ENCODE measurements at regions not wholly inside any gene's neighbourhood (a gene's known extent, or its start where the extent isn't known, plus 50 kb on each side); places are given as distances from the start of the nearest gene placed in this dataset.
"Not testable (repeated sequence)": the region's sequence is repeated elsewhere in the genome, so short reads cannot be mapped to it uniquely, and the experiment has no call there.

DNA sequence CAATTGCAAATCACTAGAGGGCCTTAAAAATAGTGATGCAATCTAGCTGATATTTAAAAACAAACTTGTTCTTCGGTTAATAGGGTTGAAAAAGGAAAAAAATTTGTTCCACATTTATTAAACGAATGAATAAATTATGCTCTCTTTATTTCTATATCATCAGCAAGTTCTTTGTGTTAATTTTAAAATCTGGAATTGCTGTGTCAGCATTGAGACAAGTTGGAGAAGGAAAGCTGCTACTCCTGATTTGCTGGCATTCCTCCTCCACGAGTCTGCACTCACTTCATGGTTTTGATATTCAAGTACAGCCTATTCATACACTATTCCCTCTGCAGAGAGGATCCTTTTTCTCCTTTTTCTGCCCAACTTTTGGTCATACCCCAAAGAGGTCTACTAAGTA lies 117.6 kb downstream of the MRPL39 start:
- DNase-seq, result no peak

DNA sequence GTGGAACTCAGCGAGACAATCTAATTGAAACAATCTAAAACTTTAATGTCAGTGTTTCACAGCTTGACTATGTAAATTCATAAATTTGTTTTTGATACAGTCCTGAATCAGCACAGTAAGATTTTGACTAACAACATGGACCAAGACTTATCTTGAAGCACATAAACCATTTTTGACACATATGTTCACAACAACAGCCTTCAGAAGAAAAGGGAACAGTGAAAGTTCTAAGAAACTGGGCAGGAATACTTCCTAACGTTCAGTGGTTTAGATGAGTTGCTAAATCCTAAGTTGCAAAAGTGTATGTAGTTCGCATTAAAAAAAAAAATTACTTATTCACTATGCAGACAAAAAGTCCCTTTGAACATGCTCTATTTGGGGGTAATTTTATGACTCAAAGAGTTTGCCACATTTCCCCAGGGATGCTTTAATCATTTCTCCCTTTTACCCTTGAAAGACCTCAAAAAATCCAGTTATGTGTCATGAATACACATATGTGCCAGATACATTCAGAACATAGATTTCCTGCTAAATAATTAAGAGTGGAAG lies 120.2 kb downstream of the MRPL39 start:
- DNase-seq, result no peak

DNA sequence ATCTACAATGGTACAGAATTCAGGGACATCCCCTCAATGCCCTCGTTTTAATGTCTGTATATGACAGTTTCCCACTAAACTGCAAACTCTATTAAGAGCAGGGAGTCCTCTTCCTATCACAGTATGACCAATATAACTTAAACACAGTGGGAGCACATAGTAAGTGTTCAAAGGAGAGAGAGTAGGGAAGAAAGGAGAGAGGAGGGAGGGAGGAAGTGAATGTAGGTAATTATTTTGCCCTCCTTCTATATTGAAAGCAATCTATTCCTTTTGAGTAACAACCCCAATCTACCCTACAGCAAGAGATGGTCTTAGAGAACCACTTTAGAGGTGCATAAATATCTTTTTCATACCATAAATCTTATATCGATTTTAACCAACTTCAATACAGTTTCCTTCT lies 121.4 kb downstream of the MRPL39 start:
- DNase-seq, result no peak

GRCh38 chr21:25467896-25468295 lies 139.4 kb downstream of the MRPL39 start:
- DNase-seq, result no peak

DNA sequence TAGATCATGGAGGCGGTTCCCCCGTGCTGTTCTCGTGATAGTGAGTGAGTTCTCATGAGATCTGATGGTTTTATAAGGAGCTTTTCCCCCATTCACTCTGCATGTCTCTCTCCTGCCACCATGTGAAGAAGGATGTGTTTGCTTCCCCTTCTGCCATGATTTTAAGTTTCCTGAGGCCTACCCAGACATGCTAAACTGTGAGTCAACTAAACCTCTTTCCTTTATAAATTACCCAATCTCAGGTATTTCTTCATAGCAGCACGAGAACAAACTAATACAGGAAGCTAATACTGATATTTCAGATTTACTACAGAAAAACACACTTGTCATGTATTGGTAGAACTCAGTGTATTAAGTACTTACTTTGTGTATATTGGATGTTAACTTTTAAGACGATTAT lies 140.2 kb downstream of the MRPL39 start:
- not testable (repeated sequence) for DNase-seq

DNA sequence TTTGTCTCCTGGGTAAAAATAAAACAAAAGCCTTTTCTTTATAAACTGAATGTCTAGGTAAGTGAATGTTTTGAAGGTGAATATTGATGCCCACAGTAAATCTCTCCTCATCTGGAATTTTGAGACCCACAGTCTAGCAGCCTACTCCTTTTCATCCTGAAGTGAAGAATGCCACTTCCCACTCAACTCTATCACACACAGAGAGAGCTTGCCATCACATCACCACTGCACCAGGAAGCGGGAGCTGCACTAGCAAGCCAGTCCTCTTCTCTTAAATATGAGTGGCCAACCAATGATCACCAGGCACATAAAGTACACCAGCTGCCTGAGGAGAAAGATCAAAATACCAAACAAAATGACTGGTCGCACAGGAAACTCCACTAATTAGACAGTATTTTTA lies 140.8 kb downstream of the MRPL39 start:
- DNase-seq, result no peak

GRCh38 chr21:25465263-25465662 lies 142.0 kb downstream of the MRPL39 start:
- no peak for DNase-seq

DNA sequence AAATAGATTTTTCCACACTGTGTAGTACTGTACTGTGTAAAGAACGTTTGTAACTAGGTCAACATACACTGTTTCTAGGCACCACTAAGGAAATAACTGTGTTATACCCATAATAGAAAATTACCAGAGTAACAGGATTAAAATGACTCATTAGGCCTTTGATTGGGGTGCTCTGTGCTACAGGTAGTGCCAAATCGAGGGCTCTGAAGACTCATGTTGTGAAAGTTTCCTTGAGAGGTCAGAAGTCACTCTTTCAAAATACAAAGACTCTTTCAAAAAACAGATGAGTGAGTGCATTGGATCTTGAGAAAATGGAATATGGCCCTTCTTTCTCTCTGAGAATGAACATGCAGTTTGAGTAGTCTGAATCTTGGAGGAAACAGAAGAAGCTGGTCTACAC lies 143.0 kb downstream of the MRPL39 start:
- no peak for DNase-seq

- DNase-seq, result no peak
Measured at GRCh38 chr21:25462517-25462971, 144.7 kb downstream of the MRPL39 start.

DNA sequence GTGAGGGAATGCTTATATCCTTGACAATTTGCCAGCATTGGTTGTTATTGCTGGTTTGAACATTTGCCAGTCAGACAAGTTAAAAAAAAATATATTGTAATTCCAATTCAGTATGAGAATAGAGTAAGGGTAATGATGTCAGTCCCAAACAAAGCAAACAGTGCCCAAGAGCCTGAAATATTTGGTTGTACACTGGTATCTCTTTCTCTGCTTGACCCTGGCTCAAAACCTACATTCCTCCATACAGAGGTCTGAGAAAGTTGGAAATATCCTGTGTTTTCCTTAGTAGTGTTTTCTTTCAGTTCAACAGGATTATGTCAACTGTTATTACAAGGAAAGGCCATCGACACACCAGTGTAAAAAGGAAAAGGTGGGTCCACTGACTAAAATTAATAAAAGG lies 145.6 kb downstream of the MRPL39 start:
- DNase-seq, result no peak

GRCh38 chr21:25459993-25460392 lies 147.3 kb downstream of the MRPL39 start:
- no peak for DNase-seq

DNA sequence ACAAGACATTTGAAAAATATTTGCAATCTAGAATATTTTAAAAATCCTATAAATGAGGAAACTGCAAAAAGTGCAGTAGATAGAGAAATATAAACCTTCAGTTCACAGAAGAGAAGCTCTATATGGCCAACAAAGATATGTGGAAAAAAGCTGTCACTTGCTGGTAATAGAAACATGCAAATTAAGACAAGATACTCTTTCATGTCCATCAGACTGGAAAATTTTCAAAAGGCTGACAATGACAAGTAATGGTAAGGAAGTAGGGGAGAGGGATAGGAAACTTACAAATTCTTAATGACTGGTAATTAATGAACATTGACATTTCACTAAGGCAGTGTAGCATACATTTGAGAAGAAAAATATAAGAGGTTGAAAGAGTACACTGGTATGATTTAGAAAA lies 147.9 kb downstream of the MRPL39 start:
- DNase-seq, result no peak

DNA sequence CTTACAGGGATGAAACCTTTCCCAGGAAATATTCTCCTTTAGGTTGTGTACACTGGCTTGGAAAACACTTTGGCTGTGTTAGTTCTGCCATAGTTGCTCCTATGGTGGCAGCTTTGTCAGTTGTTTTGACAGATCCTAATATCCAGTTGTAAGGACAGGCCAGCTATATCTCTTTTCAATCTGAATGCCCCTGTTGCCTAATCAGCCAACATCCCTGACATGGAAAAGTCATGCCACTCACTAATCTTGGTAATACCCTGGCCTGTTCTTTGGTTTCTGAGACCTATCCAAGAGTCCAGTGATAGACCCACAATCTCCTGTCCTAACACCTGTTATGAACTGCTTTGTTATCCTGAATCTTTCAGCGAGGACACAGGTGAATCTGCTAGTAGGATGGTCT lies 148.8 kb downstream of the MRPL39 start:
- DNase-seq, result no peak

DNA sequence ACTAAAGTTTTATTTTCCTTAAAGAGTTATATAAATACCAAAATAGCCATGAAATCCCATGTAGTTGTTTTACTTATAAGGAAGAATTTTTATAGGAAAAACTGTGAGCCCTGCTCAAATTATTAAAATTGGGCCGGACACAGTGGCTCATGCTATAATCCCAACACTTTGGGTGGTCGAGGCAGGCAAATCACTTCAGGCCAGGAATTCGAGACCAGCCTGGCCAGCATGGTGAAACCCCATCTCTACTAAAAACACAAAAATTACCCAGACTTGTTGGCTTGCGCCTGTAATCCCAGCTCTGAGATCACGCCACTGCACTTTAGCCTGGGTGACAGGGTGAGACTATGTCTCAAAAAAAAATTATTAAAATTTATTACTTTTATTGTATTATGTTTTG lies 149.3 kb downstream of the MRPL39 start:
- DNase-seq, result no peak

DNA sequence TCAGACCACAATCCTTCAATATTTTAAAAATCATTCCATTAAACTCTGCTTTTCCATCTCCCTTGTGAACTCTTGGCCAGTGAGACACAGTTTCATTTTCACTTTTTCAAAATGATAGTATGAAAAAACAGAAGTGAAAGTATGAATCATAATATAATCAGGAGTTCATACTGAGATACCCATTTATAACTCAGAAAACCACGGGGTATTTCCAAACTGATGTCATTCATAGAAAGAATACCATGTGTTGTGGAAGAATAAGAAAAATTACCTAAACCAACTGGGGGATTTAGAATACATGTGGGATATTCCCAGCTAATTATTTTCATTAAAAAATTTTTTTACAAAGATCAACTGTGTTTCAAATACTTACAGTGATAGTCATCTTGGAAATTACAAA lies 149.9 kb downstream of the MRPL39 start:
- DNase-seq, result no peak

GRCh38 chr21:25456672-25457071 lies 150.6 kb downstream of the MRPL39 start:
- no peak for DNase-seq

DNA sequence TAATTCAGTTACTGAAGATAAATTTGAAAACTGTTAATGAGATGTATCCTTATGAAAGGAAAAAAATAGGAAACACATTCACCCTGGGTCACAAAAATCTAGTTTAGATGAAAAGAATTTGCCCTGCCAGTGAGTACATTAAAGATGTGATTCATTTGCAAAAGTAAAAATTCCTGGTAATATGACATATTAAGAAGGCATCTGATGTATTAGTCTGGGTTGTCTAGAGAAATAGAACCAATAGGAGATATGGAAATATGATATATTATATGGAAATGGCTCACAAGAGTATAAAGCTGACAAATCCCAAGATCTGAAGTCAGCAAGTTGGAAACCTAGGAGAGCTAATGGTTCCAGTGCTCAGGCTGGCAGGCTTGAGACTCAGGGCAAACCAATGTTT lies 153.8 kb downstream of the MRPL39 start:
- DNase-seq, result no peak

DNA sequence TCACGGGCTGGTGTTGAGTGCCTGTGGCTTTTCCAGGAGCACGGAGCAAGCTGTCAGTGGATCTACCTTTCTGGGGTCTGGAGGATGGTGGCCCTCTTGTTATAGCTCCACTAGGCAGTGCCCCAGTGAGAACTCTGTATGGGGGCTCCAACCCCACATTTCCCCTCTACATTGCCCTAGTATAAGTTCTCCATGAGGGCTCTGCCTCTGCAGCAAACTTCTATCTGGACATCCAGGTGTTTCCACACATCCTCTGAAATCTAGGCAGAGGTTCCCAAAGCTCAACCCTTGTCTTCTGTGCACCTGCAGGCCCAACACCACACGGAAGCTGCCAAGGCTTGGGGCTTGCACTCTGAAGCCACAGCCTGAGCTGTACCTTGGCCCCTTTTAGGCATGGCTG lies 157.3 kb downstream of the MRPL39 start:
- DNase-seq, result no peak

DNA sequence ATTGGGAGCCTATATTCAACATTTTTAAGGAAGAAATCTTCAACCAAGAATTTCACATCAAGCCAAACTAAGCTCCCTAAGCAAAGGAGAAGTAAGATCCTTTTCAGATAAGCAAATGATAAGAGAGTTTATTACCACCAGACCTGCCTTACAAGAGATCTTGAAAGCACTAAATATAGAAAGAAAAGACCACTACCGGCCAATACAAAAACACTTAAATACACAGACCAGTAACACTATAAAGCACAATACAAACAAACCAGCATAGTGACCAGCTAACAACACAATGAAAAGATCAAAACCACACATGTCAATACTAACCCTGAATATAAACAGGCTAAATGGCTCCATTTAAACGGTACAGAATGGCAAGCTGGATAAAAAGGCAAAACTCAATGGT lies 165.4 kb downstream of the MRPL39 start:
- DNase-seq, result no peak

GRCh38 chr21:25437465-25437864 lies 169.8 kb downstream of the MRPL39 start:
- not testable (repeated sequence) for DNase-seq

- no peak for DNase-seq
Measured at GRCh38 chr21:25428537-25428936, 178.7 kb downstream of the MRPL39 start.

DNA sequence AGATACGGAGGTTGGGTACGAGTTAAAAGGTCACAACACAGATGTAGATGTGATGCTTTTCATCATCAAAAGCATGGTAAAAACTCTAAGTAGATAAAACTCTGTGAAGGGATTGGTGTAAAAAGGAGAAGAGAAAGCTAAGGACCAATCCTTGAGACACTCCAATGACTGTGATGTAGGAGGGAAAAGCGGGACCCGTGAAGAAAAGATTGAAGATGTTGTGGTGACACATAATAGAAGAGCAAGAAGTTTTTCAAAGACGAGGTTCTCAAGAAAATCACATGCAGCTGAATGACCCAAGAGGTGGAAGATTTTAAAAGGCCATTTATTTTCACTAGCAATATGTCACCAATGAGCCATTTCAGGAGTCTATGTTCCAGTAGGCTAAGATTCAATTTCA lies 179.5 kb downstream of the MRPL39 start:
- no peak for DNase-seq

DNA sequence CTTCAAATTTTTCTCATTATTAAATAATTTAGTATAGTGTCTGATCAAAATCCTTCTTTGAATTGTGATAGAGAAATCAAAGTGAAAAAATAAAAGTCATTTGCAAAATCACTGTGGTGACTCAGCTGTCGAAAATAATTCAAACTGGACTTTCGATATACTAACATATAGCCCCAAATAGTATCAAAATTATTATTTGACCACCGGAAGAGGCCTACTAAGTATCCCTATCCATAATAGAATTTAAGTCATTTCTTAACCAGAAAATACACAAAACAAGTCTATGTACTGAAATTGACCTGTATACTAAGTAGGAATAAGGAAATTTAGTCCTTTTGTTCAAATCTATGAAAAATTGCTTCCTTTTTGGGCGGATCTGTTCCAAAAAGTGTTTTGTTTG lies 180.7 kb downstream of the MRPL39 start:
- DNase-seq, result no peak

DNA sequence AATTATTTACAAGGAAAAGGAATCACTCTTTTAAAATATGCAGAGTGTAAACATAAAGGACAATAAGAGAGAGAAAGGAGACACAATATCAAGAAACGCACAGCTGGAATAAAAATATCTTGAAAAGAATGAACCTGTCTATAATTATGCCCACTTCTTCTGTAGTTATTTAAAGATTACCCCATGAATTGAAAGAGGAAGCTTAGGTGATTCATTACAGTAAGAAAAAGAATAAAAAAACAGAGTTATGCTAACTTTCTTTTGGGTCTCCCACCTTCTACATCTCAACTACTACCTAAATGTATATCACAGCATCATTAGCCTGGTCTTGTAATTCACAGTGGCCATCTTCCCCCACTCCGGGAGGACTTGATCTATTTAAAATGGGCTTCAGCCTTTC lies 182.1 kb downstream of the MRPL39 start:
- DNase-seq, result no peak

GRCh38 chr21:25424634-25425033 lies 182.6 kb downstream of the MRPL39 start:
- no peak for DNase-seq

Data from hypothalamus (tissue), 51 donors.